ENCODE measurements at regions not wholly inside any gene's neighbourhood (a gene's known extent, or its start where the extent isn't known, plus 50 kb on each side); places are given as distances from the start of the nearest gene placed in this dataset.

GRCh38 chr4:112898357-112899141 is 150.9 kb upstream of the ANK2 start:
- ATAC-seq (no peak), DNase-seq (no peak), FAIRE-seq (no peak)
- WGBS, 2 donors: 39 to 43% methylated on average over 4 of the region's 4 CpGs
- no peaks in the 10 kb centered on the region for H3K36me3 ChIP-seq
- intact Hi-C loops (cut with DNase I): no loop called here
- no peaks in the 10 kb centered on the region for H3K27me3 ChIP-seq
- TF ChIP-seq CTCF (IDR thresholded peaks at IDR 0.05): no peak
- H3K27ac ChIP-seq: no peak overlapping the region
- H3K4me3 ChIP-seq: no peak overlapping the region
- H3K9me3 ChIP-seq: no peaks in the 10 kb centered on the region
- H3K4me1 ChIP-seq: no peaks in the 10 kb centered on the region

- H3K4me1 ChIP-seq: no peaks in the 10 kb centered on the region
- no peak for TF ChIP-seq CTCF (IDR thresholded peaks at IDR 0.05)
- H3K4me3 ChIP-seq: no peak overlapping the region
- 17 to 30% methylated on average over 2 of the region's 2 CpGs for WGBS, 2 donors
- ATAC-seq (no peak), DNase-seq (no peak), FAIRE-seq (no peak)
- no peaks in the 10 kb centered on the region for H3K9me3 ChIP-seq
- intact Hi-C loops (cut with DNase I): no loop called here
- no peak overlapping the region for H3K27ac ChIP-seq
- no peaks in the 10 kb centered on the region for H3K36me3 ChIP-seq
- H3K27me3 ChIP-seq: no peaks in the 10 kb centered on the region
Measured at GRCh38 chr4:112900416-112900815, 149.0 kb upstream of the ANK2 start.

- no peak for ATAC-seq
- FAIRE-seq: no peak
Measured at GRCh38 chr4:112901962-112902411, 147.5 kb upstream of the ANK2 start.

GRCh38 chr4:112905728-112906127 is 143.7 kb upstream of the ANK2 start:
- FAIRE-seq (no peak), DNase-seq (no peak), ATAC-seq (no peak)
- TF ChIP-seq CTCF (IDR thresholded peaks at IDR 0.05): no peak
- Histone ChIP-seq H3K27me3 (no peaks in the 10 kb centered on the region), H3K36me3 (no peaks in the 10 kb centered on the region), H3K9me3 (no peaks in the 10 kb centered on the region), H3K4me1 (no peaks in the 10 kb centered on the region), H3K27ac (no peak overlapping the region), H3K4me3 (no peak overlapping the region)
- 65 to 74% methylated on average over 4 of the region's 4 CpGs for WGBS, 2 donors
- intact Hi-C loops (cut with DNase I): no loop called here

More at GRCh38 chr4:112901962-112902411, 147.5 kb upstream of the ANK2 start:
- Histone ChIP-seq H3K27me3 (no peaks in the 10 kb centered on the region), H3K36me3 (no peaks in the 10 kb centered on the region), H3K27ac (no peak overlapping the region), H3K4me3 (no peak overlapping the region), H3K4me1 (no peaks in the 10 kb centered on the region), H3K9me3 (no peaks in the 10 kb centered on the region)
- 92% methylated on average over 1 of the region's 1 CpG for WGBS, 2 donors
- intact Hi-C loops (cut with DNase I): no loop called here
- TF ChIP-seq CTCF (IDR thresholded peaks at IDR 0.05): no peak
- DNase-seq: no peak

GRCh38 chr4:112908511-112908910 is 140.9 kb upstream of the ANK2 start:
- Histone ChIP-seq H3K27me3 (no peaks in the 10 kb centered on the region), H3K36me3 (no peaks in the 10 kb centered on the region), H3K4me3 (no peak overlapping the region), H3K4me1 (no peaks in the 10 kb centered on the region), H3K9me3 (no peaks in the 10 kb centered on the region), H3K27ac (no peak overlapping the region)
- 85 to 90% methylated on average over 1 of the region's 1 CpG for WGBS, 2 donors
- no peak for TF ChIP-seq CTCF (IDR thresholded peaks at IDR 0.05)
- no peak for ATAC-seq
- no peak for FAIRE-seq
- no peak for DNase-seq
- intact Hi-C loops (cut with DNase I): no loop called here
